CD8-positive, alpha-beta memory T cell (primary cell): ENCODE measurements at regions not wholly inside any gene's neighbourhood (a gene's known extent, or its start where the extent isn't known, plus 50 kb on each side); places are given as distances from the start of the nearest gene placed in this dataset.
"Not testable (repeated sequence)": the region's sequence is repeated elsewhere in the genome, so short reads cannot be mapped to it uniquely, and the experiment has no call there.

ENCODE experiments used
- CTCF ChIA-PET: fragments of 350-600 bp; sonication (Branson Sonifier 250); formaldehyde crosslinking; loops from one replicate; lab custom pipeline; 2021; ENCODE audit warnings: antibody characterized with exemption; lab: Charles Lee
- POLR2A ChIA-PET: fragments of 350-600 bp; sonication (Branson Sonifier 250); formaldehyde crosslinking; loops from one replicate; lab custom pipeline; 2021; ENCODE audit warnings: antibody characterized with exemption; lab: Charles Lee
- DNase-seq, 5 donors: peaks; one replicate each; pipeline versions ENCODE4 v3.0.0 to v3.0.0-alpha.2; 2020 to 2022; ENCODE audit warnings: mixed read lengths in 1 of 5
- H3K27ac ChIP-seq: one replicate; pipeline ENCODE4 v1.7.0; 2013; ENCODE audit warnings: low read depth, mild to moderate bottlenecking, low read length, moderate library complexity
- H3K27me3 ChIP-seq: 2 replicates; pipeline ENCODE4 v1.7.0; 2013; ENCODE audit warnings: low read length, mild to moderate bottlenecking; ENCODE audit not compliant: insufficient read depth, poor library complexity, severe bottlenecking
- H3K36me3 ChIP-seq: 2 replicates; pipeline ENCODE4 v1.7.0; 2013; ENCODE audit warnings: mild to moderate bottlenecking, low read length, moderate library complexity; ENCODE audit not compliant: insufficient read depth
- H3K4me1 ChIP-seq: 2 replicates; pipeline ENCODE4 v1.7.0; 2013; ENCODE audit warnings: mild to moderate bottlenecking, low read length, moderate library complexity; ENCODE audit not compliant: insufficient read depth
- H3K4me3 ChIP-seq: 2 replicates; pipeline ENCODE4 v1.7.0; 2013; ENCODE audit warnings: mild to moderate bottlenecking, low read length
- H3K9me3 ChIP-seq: 2 replicates; pipeline ENCODE4 v1.7.0; 2013; ENCODE audit warnings: mild to moderate bottlenecking, low read length
- H3K27ac Mint-ChIP-seq, 8 donors: one replicate each; pipeline ENCODE4 v1.8.0; 2020 to 2021; ENCODE audit warnings: mixed read lengths in 8 of 8, mild to moderate bottlenecking in 6 of 8, inconsistent platforms in 3 of 8, moderate library complexity in 3 of 8
- H3K27me3 Mint-ChIP-seq, 2 donors: one replicate each; pipeline ENCODE4 v1.8.0; 2020 to 2021; ENCODE audit warnings: mixed read lengths in 2 of 2, mild to moderate bottlenecking in 1 of 2, moderate library complexity in 1 of 2
- H3K36me3 Mint-ChIP-seq, 3 donors: one replicate each; pipeline ENCODE4 v1.8.0; 2020 to 2021; ENCODE audit warnings: mixed read lengths in 3 of 3, inconsistent platforms in 1 of 3, mild to moderate bottlenecking in 1 of 3
- H3K4me1 Mint-ChIP-seq, 3 donors: one replicate each; pipeline ENCODE4 v1.8.0; 2020 to 2021; ENCODE audit warnings: mixed read lengths in 3 of 3, inconsistent platforms in 1 of 3, mild to moderate bottlenecking in 1 of 3
- H3K4me3 Mint-ChIP-seq, 7 donors: one replicate each; pipeline ENCODE4 v1.8.0; 2020 to 2021; ENCODE audit warnings: mixed read lengths in 7 of 7, mild to moderate bottlenecking in 6 of 7, moderate library complexity in 4 of 7, inconsistent platforms in 2 of 7
- H3K9me3 Mint-ChIP-seq, 5 donors: one replicate each; pipeline ENCODE4 v1.8.0; 2020 to 2022; ENCODE audit warnings: mixed read lengths in 5 of 5, mild to moderate bottlenecking in 3 of 5, moderate library complexity in 2 of 5, inconsistent platforms in 1 of 5

GRCh38 chr5:72702881-72703434 is 113.5 kb upstream of the TNPO1 start:
- ChIA-PET POLR2A (no interaction called here), CTCF (no interaction called here)
- peaks cover 0 to 2% (median 0%) of the 10 kb centered on the region in 5 donors for H3K9me3 Mint-ChIP-seq
- H3K36me3 Mint-ChIP-seq = no peaks in the 10 kb centered on the region
- no peak overlapping the region for H3K27ac Mint-ChIP-seq
- peaks cover 5 to 26% of the 10 kb centered on the region in 2 donors for H3K27me3 Mint-ChIP-seq
- Histone ChIP-seq H3K27me3 (no peaks in the 10 kb centered on the region), H3K9me3 (no peaks in the 10 kb centered on the region), H3K36me3 (no peaks in the 10 kb centered on the region), H3K27ac (no peak overlapping the region), H3K4me1 (no peaks in the 10 kb centered on the region), H3K4me3 (no peak overlapping the region)
- no peak for DNase-seq
- H3K4me1 Mint-ChIP-seq = no peaks in the 10 kb centered on the region
- no peak overlapping the region for H3K4me3 Mint-ChIP-seq

- H3K4me3 Mint-ChIP-seq, POLR2A ChIA-PET, H3K27ac ChIP-seq, H3K27me3 ChIP-seq, H3K4me1 ChIP-seq, H3K36me3 ChIP-seq, DNase-seq, H3K36me3 Mint-ChIP-seq, H3K9me3 Mint-ChIP-seq, H3K4me3 ChIP-seq, H3K9me3 ChIP-seq, H3K4me1 Mint-ChIP-seq, CTCF ChIA-PET, H3K27ac Mint-ChIP-seq: not testable (repeated sequence)
- peaks cover 6 to 23% of the 10 kb centered on the region in 2 donors for H3K27me3 Mint-ChIP-seq
Observed at GRCh38 chr5:72702105-72702504, 114.4 kb upstream of the TNPO1 start.

- Histone ChIP-seq H3K27me3 (no peaks in the 10 kb centered on the region), H3K4me1 (no peaks in the 10 kb centered on the region), H3K4me3 (no peak overlapping the region), H3K27ac (no peak overlapping the region), H3K36me3 (no peaks in the 10 kb centered on the region), H3K9me3 (no peaks in the 10 kb centered on the region)
- no peaks in the 10 kb centered on the region for H3K36me3 Mint-ChIP-seq
- H3K9me3 Mint-ChIP-seq = peaks cover 0 to 2% (median 0%) of the 10 kb centered on the region in 5 donors
- DNase-seq = no peak
- no peaks in the 10 kb centered on the region for H3K4me1 Mint-ChIP-seq
- CTCF ChIA-PET = no interaction called here
- no peak overlapping the region for H3K27ac Mint-ChIP-seq
- H3K27me3 Mint-ChIP-seq = peaks cover 8 to 21% of the 10 kb centered on the region in 2 donors
- POLR2A ChIA-PET = no interaction called here
- H3K4me3 Mint-ChIP-seq = no peak overlapping the region
Observed at GRCh38 chr5:72698481-72698880, 118.0 kb upstream of the TNPO1 start.

- no peak overlapping the region for H3K4me3 Mint-ChIP-seq
- peaks cover 8 to 23% of the 10 kb centered on the region in 2 donors for H3K27me3 Mint-ChIP-seq
- Histone ChIP-seq H3K4me1 (no peaks in the 10 kb centered on the region), H3K4me3 (no peak overlapping the region), H3K36me3 (no peaks in the 10 kb centered on the region), H3K27me3 (no peaks in the 10 kb centered on the region), H3K27ac (no peak overlapping the region), H3K9me3 (no peaks in the 10 kb centered on the region)
- no peak overlapping the region for H3K27ac Mint-ChIP-seq
- ChIA-PET CTCF (no interaction called here), POLR2A (no interaction called here)
- no peaks in the 10 kb centered on the region for H3K4me1 Mint-ChIP-seq
- no peaks in the 10 kb centered on the region for H3K36me3 Mint-ChIP-seq
- H3K9me3 Mint-ChIP-seq = peaks cover 0 to 2% (median 0%) of the 10 kb centered on the region in 5 donors
- no peak for DNase-seq
Observed at GRCh38 chr5:72697622-72698021, 118.8 kb upstream of the TNPO1 start.

GRCh38 chr5:72695659-72696058 is 120.8 kb upstream of the TNPO1 start:
- no peak overlapping the region for H3K4me3 Mint-ChIP-seq
- H3K36me3 Mint-ChIP-seq = no peaks in the 10 kb centered on the region
- CTCF ChIA-PET = no interaction called here
- no peaks in the 10 kb centered on the region for H3K9me3 ChIP-seq
- H3K4me3 ChIP-seq = no peak overlapping the region
- H3K27me3 ChIP-seq = no peaks in the 10 kb centered on the region
- POLR2A ChIA-PET = no interaction called here
- no peak overlapping the region for H3K27ac ChIP-seq
- peaks cover 7 to 40% of the 10 kb centered on the region in 2 donors for H3K27me3 Mint-ChIP-seq
- H3K4me1 Mint-ChIP-seq = no peaks in the 10 kb centered on the region
- H3K36me3 ChIP-seq = no peaks in the 10 kb centered on the region
- no peaks in the 10 kb centered on the region for H3K4me1 ChIP-seq
- no peak for DNase-seq
- no peaks in the 10 kb centered on the region for H3K9me3 Mint-ChIP-seq
- H3K27ac Mint-ChIP-seq = no peak overlapping the region

GRCh38 chr5:72694856-72695255 is 121.6 kb upstream of the TNPO1 start:
- H3K27me3 Mint-ChIP-seq = peaks cover 8 to 42% of the 10 kb centered on the region in 2 donors
- Histone ChIP-seq H3K4me3 (no peak overlapping the region), H3K27ac (no peak overlapping the region), H3K9me3 (no peaks in the 10 kb centered on the region), H3K27me3 (no peaks in the 10 kb centered on the region), H3K36me3 (no peaks in the 10 kb centered on the region), H3K4me1 (no peaks in the 10 kb centered on the region)
- no peak overlapping the region for H3K4me3 Mint-ChIP-seq
- DNase-seq = no peak
- H3K36me3 Mint-ChIP-seq = no peaks in the 10 kb centered on the region
- ChIA-PET POLR2A (no interaction called here), CTCF (no interaction called here)
- H3K27ac Mint-ChIP-seq = no peak overlapping the region
- no peaks in the 10 kb centered on the region for H3K4me1 Mint-ChIP-seq
- H3K9me3 Mint-ChIP-seq = no peaks in the 10 kb centered on the region

- no peak overlapping the region for H3K4me3 Mint-ChIP-seq
- Histone ChIP-seq H3K9me3 (no peaks in the 10 kb centered on the region), H3K4me3 (no peak overlapping the region), H3K4me1 (no peaks in the 10 kb centered on the region), H3K27ac (no peak overlapping the region), H3K27me3 (no peaks in the 10 kb centered on the region), H3K36me3 (no peaks in the 10 kb centered on the region)
- ChIA-PET CTCF (no interaction called here), POLR2A (no interaction called here)
- H3K27ac Mint-ChIP-seq = no peak overlapping the region
- peaks cover 8 to 45% of the 10 kb centered on the region in 2 donors for H3K27me3 Mint-ChIP-seq
- no peaks in the 10 kb centered on the region for H3K9me3 Mint-ChIP-seq
- no peak for DNase-seq
- H3K4me1 Mint-ChIP-seq = no peaks in the 10 kb centered on the region
- no peaks in the 10 kb centered on the region for H3K36me3 Mint-ChIP-seq
Observed at GRCh38 chr5:72693546-72694205, 122.8 kb upstream of the TNPO1 start.

GRCh38 chr5:72692651-72693442 is 123.6 kb upstream of the TNPO1 start:
- Histone ChIP-seq H3K4me3 (no peak overlapping the region), H3K27ac (no peak overlapping the region), H3K36me3 (no peaks in the 10 kb centered on the region), H3K4me1 (no peaks in the 10 kb centered on the region), H3K27me3 (no peaks in the 10 kb centered on the region), H3K9me3 (no peaks in the 10 kb centered on the region)
- POLR2A ChIA-PET = no interaction called here
- Mint-ChIP-seq H3K9me3 (no peaks in the 10 kb centered on the region), H3K27ac (no peak overlapping the region), H3K27me3 (peaks cover 8 to 45% of the 10 kb centered on the region in 2 donors), H3K4me1 (no peaks in the 10 kb centered on the region), H3K36me3 (no peaks in the 10 kb centered on the region), H3K4me3 (no peak overlapping the region)
- no peak for DNase-seq
- CTCF ChIA-PET = no interaction called here
